ENCODE measurements at regions not wholly inside any gene's neighbourhood (a gene's known extent, or its start where the extent isn't known, plus 50 kb on each side); places are given as distances from the start of the nearest gene placed in this dataset.

GRCh38 chr2:64785245-64785644 lies 131.5 kb upstream of the SERTAD2 start:
- H3K4me3 Mint-ChIP-seq: no peak overlapping the region
- H3K27me3 Mint-ChIP-seq: peaks cover 0 to 3% of the 10 kb centered on the region in 2 donors

GRCh38 chr2:64786343-64787018 lies 132.8 kb upstream of the SERTAD2 start:
- H3K36me3 Mint-ChIP-seq: no peaks in the 10 kb centered on the region
- H3K4me1 Mint-ChIP-seq (ENCODE audit: low read depth in 2 of 2): peaks cover 0 to 2% of the 10 kb centered on the region in 2 donors
- H3K9me3 Mint-ChIP-seq: no peaks in the 10 kb centered on the region
- H3K4me3 Mint-ChIP-seq: no peak overlapping the region
- DNase-seq (ENCODE audit: low spot score) (no peak), ATAC-seq (no peak)
- peaks cover 0 to 3% of the 10 kb centered on the region in 2 donors for H3K27me3 Mint-ChIP-seq
- H3K27ac Mint-ChIP-seq: no peak overlapping the region

More at GRCh38 chr2:64785245-64785644, 131.5 kb upstream of the SERTAD2 start:
- H3K36me3 Mint-ChIP-seq: no peaks in the 10 kb centered on the region
- H3K4me1 Mint-ChIP-seq (ENCODE audit: low read depth in 2 of 2): peaks cover 0 to 2% of the 10 kb centered on the region in 2 donors
- DNase-seq (ENCODE audit: low spot score): no peak
- H3K27ac Mint-ChIP-seq: no peak overlapping the region
- no peaks in the 10 kb centered on the region for H3K9me3 Mint-ChIP-seq
- no peak for ATAC-seq

GRCh38 chr2:64787019-64787365 lies 133.3 kb upstream of the SERTAD2 start:
- Mint-ChIP-seq H3K27me3 (peaks cover 0 to 3% of the 10 kb centered on the region in 2 donors), H3K4me1 (ENCODE audit: low read depth in 2 of 2) (peaks cover 0 to 2% of the 10 kb centered on the region in 2 donors), H3K4me3 (no peak overlapping the region), H3K36me3 (no peaks in the 10 kb centered on the region), H3K9me3 (no peaks in the 10 kb centered on the region), H3K27ac (no peak overlapping the region)
- ATAC-seq: no peak
- DNase-seq (ENCODE audit: low spot score): no peak

GRCh38 chr2:64787698-64788097 lies 134.0 kb upstream of the SERTAD2 start:
- H3K36me3 Mint-ChIP-seq: no peaks in the 10 kb centered on the region
- no peak for DNase-seq (ENCODE audit: low spot score)
- peaks cover 0 to 2% of the 10 kb centered on the region in 2 donors for H3K4me1 Mint-ChIP-seq (ENCODE audit: low read depth in 2 of 2)
- no peak overlapping the region for H3K4me3 Mint-ChIP-seq
- peaks cover 0 to 3% of the 10 kb centered on the region in 2 donors for H3K27me3 Mint-ChIP-seq
- H3K9me3 Mint-ChIP-seq: no peaks in the 10 kb centered on the region
- H3K27ac Mint-ChIP-seq: no peak overlapping the region
- no peak for ATAC-seq

GRCh38 chr2:64789466-64790320 lies 136.0 kb upstream of the SERTAD2 start:
- H3K36me3 Mint-ChIP-seq: no peaks in the 10 kb centered on the region
- no peaks in the 10 kb centered on the region for H3K27me3 Mint-ChIP-seq
- H3K9me3 Mint-ChIP-seq: no peaks in the 10 kb centered on the region
- no peak overlapping the region for H3K27ac Mint-ChIP-seq
- no peak for DNase-seq (ENCODE audit: low spot score)
- H3K4me3 Mint-ChIP-seq: no peak overlapping the region
- no peak for ATAC-seq
- no peaks in the 10 kb centered on the region for H3K4me1 Mint-ChIP-seq (ENCODE audit: low read depth in 2 of 2)

- H3K27me3 Mint-ChIP-seq: no peaks in the 10 kb centered on the region
- H3K27ac Mint-ChIP-seq: no peak overlapping the region
- no peaks in the 10 kb centered on the region for H3K9me3 Mint-ChIP-seq
- H3K4me3 Mint-ChIP-seq: no peak overlapping the region
- H3K4me1 Mint-ChIP-seq (ENCODE audit: low read depth in 2 of 2): no peaks in the 10 kb centered on the region
- DNase-seq (ENCODE audit: low spot score) (no peak), ATAC-seq (no peak)
- H3K36me3 Mint-ChIP-seq: no peaks in the 10 kb centered on the region
Observed at GRCh38 chr2:64792300-64792699, 138.6 kb upstream of the SERTAD2 start.

GRCh38 chr2:64792995-64793639 lies 139.4 kb upstream of the SERTAD2 start:
- DNase-seq (ENCODE audit: low spot score): no peak
- H3K36me3 Mint-ChIP-seq: no peaks in the 10 kb centered on the region
- no peak overlapping the region for H3K4me3 Mint-ChIP-seq
- ATAC-seq: no peak
- no peaks in the 10 kb centered on the region for H3K9me3 Mint-ChIP-seq
- no peak overlapping the region for H3K27ac Mint-ChIP-seq
- no peaks in the 10 kb centered on the region for H3K27me3 Mint-ChIP-seq
- H3K4me1 Mint-ChIP-seq (ENCODE audit: low read depth in 2 of 2): no peaks in the 10 kb centered on the region

GRCh38 chr2:64793701-64794100 lies 140.0 kb upstream of the SERTAD2 start:
- no peak overlapping the region for H3K27ac Mint-ChIP-seq

GRCh38 chr2:64794426-64794995 lies 140.8 kb upstream of the SERTAD2 start:
- Mint-ChIP-seq H3K27me3 (no peaks in the 10 kb centered on the region), H3K36me3 (no peaks in the 10 kb centered on the region), H3K4me1 (ENCODE audit: low read depth in 2 of 2) (no peaks in the 10 kb centered on the region), H3K9me3 (no peaks in the 10 kb centered on the region), H3K4me3 (no peak overlapping the region), H3K27ac (no peak overlapping the region)
- ATAC-seq (no peak), DNase-seq (ENCODE audit: low spot score) (no peak)

More at GRCh38 chr2:64793701-64794100, 140.0 kb upstream of the SERTAD2 start:
- no peaks in the 10 kb centered on the region for H3K9me3 Mint-ChIP-seq
- no peaks in the 10 kb centered on the region for H3K27me3 Mint-ChIP-seq
- H3K4me1 Mint-ChIP-seq (ENCODE audit: low read depth in 2 of 2): no peaks in the 10 kb centered on the region
- H3K4me3 Mint-ChIP-seq: no peak overlapping the region
- no peaks in the 10 kb centered on the region for H3K36me3 Mint-ChIP-seq
- ATAC-seq (no peak), DNase-seq (ENCODE audit: low spot score) (no peak)

GRCh38 chr2:64795024-64795592 lies 141.4 kb upstream of the SERTAD2 start:
- Mint-ChIP-seq H3K27ac (no peak overlapping the region), H3K36me3 (no peaks in the 10 kb centered on the region), H3K4me1 (ENCODE audit: low read depth in 2 of 2) (no peaks in the 10 kb centered on the region), H3K27me3 (no peaks in the 10 kb centered on the region), H3K9me3 (no peaks in the 10 kb centered on the region), H3K4me3 (no peak overlapping the region)
- DNase-seq (ENCODE audit: low spot score): no peak
- no peak for ATAC-seq

- H3K4me1 Mint-ChIP-seq (ENCODE audit: low read depth in 2 of 2): no peaks in the 10 kb centered on the region
- no peak overlapping the region for H3K27ac Mint-ChIP-seq
- no peaks in the 10 kb centered on the region for H3K36me3 Mint-ChIP-seq
- ATAC-seq (no peak), DNase-seq (ENCODE audit: low spot score) (no peak)
- no peaks in the 10 kb centered on the region for H3K9me3 Mint-ChIP-seq
- no peaks in the 10 kb centered on the region for H3K27me3 Mint-ChIP-seq
- no peak overlapping the region for H3K4me3 Mint-ChIP-seq
Observed at GRCh38 chr2:64796926-64797325, 143.2 kb upstream of the SERTAD2 start.

- Mint-ChIP-seq H3K27ac (no peak overlapping the region), H3K36me3 (no peaks in the 10 kb centered on the region), H3K4me1 (ENCODE audit: low read depth in 2 of 2) (no peaks in the 10 kb centered on the region), H3K4me3 (no peak overlapping the region), H3K27me3 (no peaks in the 10 kb centered on the region), H3K9me3 (no peaks in the 10 kb centered on the region)
- DNase-seq (ENCODE audit: low spot score): no peak
- ATAC-seq: no peak
Observed at GRCh38 chr2:64797881-64798575, 144.3 kb upstream of the SERTAD2 start.

GRCh38 chr2:64799592-64800252 lies 146.0 kb upstream of the SERTAD2 start:
- Mint-ChIP-seq H3K36me3 (no peaks in the 10 kb centered on the region), H3K4me3 (no peak overlapping the region), H3K4me1 (ENCODE audit: low read depth in 2 of 2) (no peaks in the 10 kb centered on the region), H3K9me3 (no peaks in the 10 kb centered on the region), H3K27me3 (peaks cover 0 to 3% of the 10 kb centered on the region in 2 donors), H3K27ac (no peak overlapping the region)
- no peak for DNase-seq (ENCODE audit: low spot score)
- ATAC-seq: no peak

Measured in natural killer cell treated with Interleukin-12 subunit alpha and Interleukin-12 subunit beta and Interleukin-15 and Interleukin-18, amount 100 ng/mL, for 72 hours (primary cell).